Esophagus muscularis mucosa (tissue), 4 donors: ENCODE measurements at regions not wholly inside any gene's neighbourhood (a gene's known extent, or its start where the extent isn't known, plus 50 kb on each side); places are given as distances from the start of the nearest gene placed in this dataset.

Experiments
- CTCF ChIP-seq, 3 experiments: fragments of 200-600 bp in 2 of 3; fragments of 450-650 bp in 1 of 3; sonication (generic) in 2 of 3; IDR thresholded peaks; one replicate each; pipeline ENCODE4 v1.5.1; 2017 to 2019; ENCODE audit warnings: antibody characterized with exemption in 3 of 3, mild to moderate bottlenecking in 2 of 3, moderate library complexity in 1 of 3
- EP300 ChIP-seq: sonication (generic); formaldehyde crosslinking; IDR thresholded peaks from one replicate; pipeline ENCODE4 v1.6.1; 2017; ENCODE audit warnings: antibody characterized with exemption
- POLR2A ChIP-seq: fragments of 450-650 bp; IDR thresholded peaks from one replicate; pipeline ENCODE4 v1.6.1; 2017; ENCODE audit warnings: antibody characterized with exemption, moderate library complexity, mild to moderate bottlenecking, low read depth

- TF ChIP-seq CTCF (IDR thresholded peaks at IDR 0.05), result no peak
- TF ChIP-seq EP300, result no peak
- TF ChIP-seq POLR2A, result no peak
Measured at GRCh38 chr5:2688586-2688985, 62.9 kb downstream of the IRX2 start.
